Caco-2 (cell line): ENCODE measurements at regions not wholly inside any gene's neighbourhood (a gene's known extent, or its start where the extent isn't known, plus 50 kb on each side); places are given as distances from the start of the nearest gene placed in this dataset.
A peak's percentile ranks its signal among the peaks of the same experiment; 100 is the strongest.

Experiments used
- BruUV-seq: library from RNA; stranded (reverse); fragments of 400-500 nt; replicated peaks from 2 replicates; lab custom pipeline; 2021; lab: Mats Ljungman, UMichigan
- CTCF ChIA-PET: fragments of 300-600 bp; sonication (Branson Sonifier 250); formaldehyde crosslinking; loops from one replicate; lab custom pipeline; 2022; ENCODE audit warnings: antibody characterized with exemption; lab: Charles Lee
- POLR2A ChIA-PET: fragments of 300-600 bp; sonication (Branson Sonifier 250); formaldehyde crosslinking; loops from one replicate; lab custom pipeline; 2022; ENCODE audit warnings: antibody characterized with exemption; lab: Charles Lee
- DNase-seq, 2 experiments: peaks; one replicate each; pipeline versions ENCODE4 v3.0.0 to v3.0.0-alpha.2; 2020 to 2022
- H3K27me3 ChIP-seq: replicated peaks from 2 replicates; pipeline ENCODE4 v1.6.0; 2011; ENCODE audit warnings: low read length; ENCODE audit not compliant: control insufficient read depth, insufficient read depth
- H3K36me3 ChIP-seq: 2 replicates; pipeline ENCODE4 v1.5.1; 2011; ENCODE audit warnings: low read length; ENCODE audit not compliant: control insufficient read depth, insufficient read depth
- H3K4me1 ChIP-seq: fragments of 250-450 bp; sonication (Bioruptor Pico); 2 replicates; pipeline ENCODE4 v1.5.1; 2020; ENCODE audit warnings: mild to moderate bottlenecking
- H3K4me3 ChIP-seq: 2 replicates; pipeline ENCODE4 v1.5.1; 2011; ENCODE audit warnings: low read depth, mild to moderate bottlenecking, control low read depth, low read length
- H3K9me3 ChIP-seq: fragments of 250-450 bp; sonication (Bioruptor Pico); 2 replicates; pipeline ENCODE4 v1.5.1; 2020; ENCODE audit warnings: mild to moderate bottlenecking, moderate library complexity
- H3K27ac Mint-ChIP-seq: one replicate; pipeline ENCODE4 v1.8.0; 2022; ENCODE audit warnings: mixed read lengths; ENCODE audit not compliant: unreplicated experiment
- H3K27me3 Mint-ChIP-seq: one replicate; pipeline ENCODE4 v1.8.0; 2022; ENCODE audit warnings: mixed read lengths; ENCODE audit not compliant: insufficient read depth, unreplicated experiment
- H3K36me3 Mint-ChIP-seq: one replicate; pipeline ENCODE4 v1.8.0; 2022; ENCODE audit warnings: mild to moderate bottlenecking, mixed read lengths; ENCODE audit not compliant: insufficient read depth, unreplicated experiment
- H3K4me1 Mint-ChIP-seq: one replicate; pipeline ENCODE4 v1.8.0; 2022; ENCODE audit warnings: low read depth, mixed read lengths; ENCODE audit not compliant: unreplicated experiment
- H3K4me3 Mint-ChIP-seq: one replicate; pipeline ENCODE4 v1.8.0; 2022; ENCODE audit warnings: mild to moderate bottlenecking, moderate library complexity, mixed read lengths; ENCODE audit not compliant: unreplicated experiment
- H3K9me3 Mint-ChIP-seq: one replicate; pipeline ENCODE4 v1.8.0; 2022; ENCODE audit warnings: mixed read lengths; ENCODE audit not compliant: unreplicated experiment
- intact Hi-C: fragments of 100-400 bp; cut with micrococcal nuclease; formaldehyde crosslinking; loops from one replicate; pipeline ENCODE4 v1.10.0; 2022; ENCODE audit not compliant: unreplicated experiment
- TF ChIP-seq, protein P1 (sequence below), 2 experiments: fragments of 200-600 bp in 1 of 2; IDR thresholded peaks; 1 replicate in 1 of 2; 2 replicates in 1 of 2; pipeline versions ENCODE4 v1.5.1 to v1.8.0; 2011 to 2022; ENCODE audit warnings: antibody characterized with exemption in 1 of 2, control low read depth in 1 of 2, inconsistent platforms in 1 of 2, low read depth in 1 of 2, low read length in 1 of 2, mild to moderate bottlenecking in 1 of 2, moderate library complexity in 1 of 2; ENCODE audit not compliant: insufficient read depth in 1 of 2, severe bottlenecking in 1 of 2, unreplicated experiment in 1 of 2

GRCh38 chr2:117707874-117708273, 106.6 kb upstream of the DDX18 start:
- Histone ChIP-seq H3K27me3 (no peaks in the 10 kb centered on the region), H3K36me3 (no peaks in the 10 kb centered on the region), H3K4me1 (no peaks in the 10 kb centered on the region), H3K9me3 (no peaks in the 10 kb centered on the region), H3K4me3 (no peak overlapping the region)
- intact Hi-C loops, result no loop called here
- Mint-ChIP-seq H3K9me3 (peaks cover 6% of the 10 kb centered on the region), H3K27ac (no peak overlapping the region), H3K27me3 (peaks cover 5% of the 10 kb centered on the region), H3K36me3 (no peaks in the 10 kb centered on the region), H3K4me3 (no peak overlapping the region), H3K4me1 (peaks cover 5% of the 10 kb centered on the region)
- CTCF ChIA-PET, result no interaction called here
- TF ChIP-seq, protein P1, sequence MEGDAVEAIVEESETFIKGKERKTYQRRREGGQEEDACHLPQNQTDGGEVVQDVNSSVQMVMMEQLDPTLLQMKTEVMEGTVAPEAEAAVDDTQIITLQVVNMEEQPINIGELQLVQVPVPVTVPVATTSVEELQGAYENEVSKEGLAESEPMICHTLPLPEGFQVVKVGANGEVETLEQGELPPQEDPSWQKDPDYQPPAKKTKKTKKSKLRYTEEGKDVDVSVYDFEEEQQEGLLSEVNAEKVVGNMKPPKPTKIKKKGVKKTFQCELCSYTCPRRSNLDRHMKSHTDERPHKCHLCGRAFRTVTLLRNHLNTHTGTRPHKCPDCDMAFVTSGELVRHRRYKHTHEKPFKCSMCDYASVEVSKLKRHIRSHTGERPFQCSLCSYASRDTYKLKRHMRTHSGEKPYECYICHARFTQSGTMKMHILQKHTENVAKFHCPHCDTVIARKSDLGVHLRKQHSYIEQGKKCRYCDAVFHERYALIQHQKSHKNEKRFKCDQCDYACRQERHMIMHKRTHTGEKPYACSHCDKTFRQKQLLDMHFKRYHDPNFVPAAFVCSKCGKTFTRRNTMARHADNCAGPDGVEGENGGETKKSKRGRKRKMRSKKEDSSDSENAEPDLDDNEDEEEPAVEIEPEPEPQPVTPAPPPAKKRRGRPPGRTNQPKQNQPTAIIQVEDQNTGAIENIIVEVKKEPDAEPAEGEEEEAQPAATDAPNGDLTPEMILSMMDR (IDR thresholded peaks at IDR 0.05; ENCODE audit: insufficient read depth in 1 of 2, low read depth in 1 of 2, low read length in 1 of 2, severe bottlenecking in 1 of 2, unreplicated experiment in 1 of 2), result no peak
- POLR2A ChIA-PET, result no interaction called here
- no peak for DNase-seq
- no TSS peak for BruUV-seq

GRCh38 chr2:117712684-117713083, 101.8 kb upstream of the DDX18 start:
- peaks cover 5% of the 10 kb centered on the region for H3K27me3 Mint-ChIP-seq
- no TSS peak for BruUV-seq
- CTCF ChIA-PET, result interaction anchor here (0.5 kb wide), 1 partner anchor 22 kb away, joined by 3 read pairs; no protein-coding TSS in a partner anchor

DNA sequence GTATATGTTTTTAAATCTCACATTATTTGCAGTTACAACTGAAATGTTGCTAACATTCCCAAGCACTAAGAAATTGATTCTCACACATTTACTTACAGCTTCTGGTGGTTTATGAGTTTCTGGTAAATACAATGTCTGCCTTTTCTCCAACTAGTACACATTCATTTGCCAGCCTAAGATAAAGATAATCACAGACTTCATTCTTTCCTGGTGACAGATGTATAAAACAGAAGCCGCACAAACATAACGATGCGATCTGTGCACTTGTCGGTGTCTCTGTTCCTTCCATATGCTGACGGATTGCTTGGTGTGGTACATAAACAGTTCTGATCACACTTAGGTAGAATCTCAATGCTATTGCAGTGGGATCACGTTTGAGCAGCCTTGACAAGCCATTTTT, 100.4 kb upstream of the DDX18 start:
- peaks cover 9% of the 10 kb centered on the region for H3K27me3 Mint-ChIP-seq
- H3K36me3 Mint-ChIP-seq, result no peaks in the 10 kb centered on the region
- no peaks in the 10 kb centered on the region for H3K36me3 ChIP-seq

More at GRCh38 chr2:117712684-117713083, 101.8 kb upstream of the DDX18 start:
- intact Hi-C loops, result no loop called here
- no peaks in the 10 kb centered on the region for H3K9me3 ChIP-seq
- peaks cover 6% of the 10 kb centered on the region for H3K4me1 Mint-ChIP-seq
- POLR2A ChIA-PET, result no interaction called here
- no peak for DNase-seq
- H3K27me3 ChIP-seq, result no peaks in the 10 kb centered on the region
- H3K36me3 ChIP-seq, result no peaks in the 10 kb centered on the region
- no peak overlapping the region for H3K4me3 ChIP-seq
- peak overlapping the region; percentile 51 for H3K27ac Mint-ChIP-seq
- no peaks in the 10 kb centered on the region for H3K4me1 ChIP-seq
- H3K4me3 Mint-ChIP-seq, result no peak overlapping the region
- peaks cover 9% of the 10 kb centered on the region for H3K9me3 Mint-ChIP-seq
- TF ChIP-seq, protein P1 (IDR thresholded peaks at IDR 0.05; ENCODE audit: insufficient read depth in 1 of 2, low read depth in 1 of 2, low read length in 1 of 2, severe bottlenecking in 1 of 2, unreplicated experiment in 1 of 2), result no peak
- no peaks in the 10 kb centered on the region for H3K36me3 Mint-ChIP-seq

More for the DNA sequence above, 100.4 kb upstream of the DDX18 start:
- intact Hi-C loops, result no loop called here
- POLR2A ChIA-PET, result no interaction called here
- no TSS peak for BruUV-seq
- TF ChIP-seq, protein P1 (IDR thresholded peaks at IDR 0.05; ENCODE audit: insufficient read depth in 1 of 2, low read depth in 1 of 2, low read length in 1 of 2, severe bottlenecking in 1 of 2, unreplicated experiment in 1 of 2), result no peak
- Histone ChIP-seq H3K9me3 (no peaks in the 10 kb centered on the region), H3K4me3 (no peak overlapping the region), H3K4me1 (no peaks in the 10 kb centered on the region), H3K27me3 (no peaks in the 10 kb centered on the region)
- Mint-ChIP-seq H3K27ac (no peak overlapping the region), H3K4me1 (peaks cover 6% of the 10 kb centered on the region), H3K4me3 (no peak overlapping the region), H3K9me3 (peaks cover 9% of the 10 kb centered on the region)
- CTCF ChIA-PET, result interaction anchor here (0.6 kb wide), 1 partner anchor 55 kb away, joined by 4 read pairs; no protein-coding TSS in a partner anchor
- DNase-seq, result no peak
